ENCODE measurements at regions not wholly inside any gene's neighbourhood (a gene's known extent, or its start where the extent isn't known, plus 50 kb on each side); places are given as distances from the start of the nearest gene placed in this dataset.

DNA sequence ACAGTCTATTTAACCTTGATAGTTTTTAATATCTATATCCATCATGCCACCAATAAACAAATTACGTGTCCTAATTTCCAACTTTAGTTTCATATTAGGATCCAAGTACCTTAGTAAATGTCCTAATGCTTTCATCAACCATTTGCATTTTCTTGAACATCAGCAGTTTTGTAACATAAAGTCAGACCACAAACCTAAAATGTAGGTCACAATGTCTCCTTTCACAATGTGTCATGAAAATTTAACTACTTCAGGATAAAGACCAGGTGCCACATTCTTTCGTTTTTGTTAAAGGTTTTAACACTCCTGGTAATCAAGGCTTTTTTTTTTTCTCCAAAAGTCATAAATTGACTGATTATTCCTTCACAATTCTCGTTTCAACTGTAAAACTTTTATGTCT is 310.7 kb upstream of the PMFBP1 start:
- TF ChIP-seq POLR2A (IDR thresholded peaks at IDR 0.05; ENCODE audit: low read depth, low read length), result no peak
- TF ChIP-seq TAF1 (IDR thresholded peaks at IDR 0.05; ENCODE audit: low read depth, low read length), result no peak
- no peak for TF ChIP-seq POLR2AphosphoS5 (IDR thresholded peaks at IDR 0.05; ENCODE audit: low read depth, low read length)
- TF ChIP-seq POU2F2 (IDR thresholded peaks at IDR 0.05; ENCODE audit: low read depth, low read length), result no peak

All from GM12891 (cell line).